SU-DHL-6 (cell line): ENCODE measurements at regions not wholly inside any gene's neighbourhood (a gene's known extent, or its start where the extent isn't known, plus 50 kb on each side); places are given as distances from the start of the nearest gene placed in this dataset.

Experiments used
- EZH2phosphoT487 ChIP-seq: fragments of 200-600 bp; sonication (generic), shearing (Covaris generic); conservative IDR thresholded peaks from 2 replicates; pipeline ENCODE4 v1.6.1; 2018; ENCODE audit warnings: mild to moderate bottlenecking, antibody characterized with exemption, low read length, moderate library complexity, mixed read lengths
- TF ChIP-seq, protein P1 (sequence below): fragments of 200-600 bp; sonication (generic); IDR thresholded peaks from one replicate; pipeline ENCODE4 v1.5.1; 2017; ENCODE audit warnings: antibody characterized with exemption, mild to moderate bottlenecking, low read length, moderate library complexity; ENCODE audit not compliant: insufficient read depth, poor library complexity, severe bottlenecking

DNA sequence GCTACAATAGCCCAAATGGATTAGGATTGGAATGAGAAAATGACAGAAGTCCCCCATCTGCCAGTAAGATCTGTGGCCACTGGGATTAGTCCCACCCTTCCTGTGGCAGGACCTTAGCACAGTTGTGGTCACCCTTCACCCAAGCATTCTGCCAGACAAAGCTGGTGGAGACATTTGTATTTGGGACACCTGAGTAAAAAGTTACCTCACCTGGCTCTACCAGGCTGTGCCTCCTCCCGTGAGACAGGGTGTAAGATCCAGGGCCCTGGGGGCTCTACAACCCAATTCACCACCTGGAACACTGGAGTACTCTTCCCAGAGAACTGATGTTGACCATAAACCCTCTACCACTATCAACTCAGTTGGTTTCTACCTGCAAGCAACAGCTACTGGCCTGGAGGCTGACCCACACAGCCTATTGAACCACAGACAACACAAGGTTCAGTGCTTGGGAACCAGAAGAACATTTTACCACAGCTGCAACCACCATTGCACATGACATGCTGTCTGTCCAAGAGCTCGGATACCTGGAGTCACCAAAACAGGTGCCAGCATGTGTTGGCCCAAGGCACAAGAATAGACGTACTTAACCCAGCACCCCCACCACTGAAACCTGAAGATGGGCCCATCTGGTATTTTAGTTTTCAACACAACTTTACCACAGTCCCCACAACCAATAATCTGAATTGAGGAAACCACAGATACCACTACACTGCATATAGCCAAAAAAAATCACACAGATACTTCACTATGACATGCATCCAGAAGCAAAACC lies 1686.7 kb downstream of the SI start:
- TF ChIP-seq, protein P1, sequence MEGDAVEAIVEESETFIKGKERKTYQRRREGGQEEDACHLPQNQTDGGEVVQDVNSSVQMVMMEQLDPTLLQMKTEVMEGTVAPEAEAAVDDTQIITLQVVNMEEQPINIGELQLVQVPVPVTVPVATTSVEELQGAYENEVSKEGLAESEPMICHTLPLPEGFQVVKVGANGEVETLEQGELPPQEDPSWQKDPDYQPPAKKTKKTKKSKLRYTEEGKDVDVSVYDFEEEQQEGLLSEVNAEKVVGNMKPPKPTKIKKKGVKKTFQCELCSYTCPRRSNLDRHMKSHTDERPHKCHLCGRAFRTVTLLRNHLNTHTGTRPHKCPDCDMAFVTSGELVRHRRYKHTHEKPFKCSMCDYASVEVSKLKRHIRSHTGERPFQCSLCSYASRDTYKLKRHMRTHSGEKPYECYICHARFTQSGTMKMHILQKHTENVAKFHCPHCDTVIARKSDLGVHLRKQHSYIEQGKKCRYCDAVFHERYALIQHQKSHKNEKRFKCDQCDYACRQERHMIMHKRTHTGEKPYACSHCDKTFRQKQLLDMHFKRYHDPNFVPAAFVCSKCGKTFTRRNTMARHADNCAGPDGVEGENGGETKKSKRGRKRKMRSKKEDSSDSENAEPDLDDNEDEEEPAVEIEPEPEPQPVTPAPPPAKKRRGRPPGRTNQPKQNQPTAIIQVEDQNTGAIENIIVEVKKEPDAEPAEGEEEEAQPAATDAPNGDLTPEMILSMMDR, result no peak
- no peak for TF ChIP-seq EZH2phosphoT487
